ENCODE measurements at regions not wholly inside any gene's neighbourhood (a gene's known extent, or its start where the extent isn't known, plus 50 kb on each side); places are given as distances from the start of the nearest gene placed in this dataset.

DNA sequence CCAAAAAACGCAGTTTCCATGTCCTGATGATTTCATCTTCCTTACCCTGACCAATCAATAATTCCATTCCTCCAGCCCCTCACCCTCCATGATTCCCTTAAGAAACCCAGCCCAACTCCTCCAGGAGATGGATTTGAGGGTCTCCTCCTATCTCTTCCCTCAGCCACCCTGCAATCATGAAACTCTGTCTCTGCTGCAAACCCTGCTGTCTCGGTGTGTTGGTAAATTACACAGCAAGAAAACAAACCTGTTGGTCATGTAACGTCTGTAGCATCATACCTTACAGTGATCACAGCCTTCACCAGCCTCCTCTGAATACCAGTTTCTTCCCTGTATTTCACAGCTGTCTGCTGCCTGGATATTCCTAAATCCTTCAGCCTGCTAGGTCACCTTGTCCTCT is 300.7 kb upstream of the NEBL start:
- no peaks in the 10 kb centered on the region for H3K9me3 ChIP-seq (ENCODE audit: low read length)
- Mint-ChIP-seq H3K27me3 (peaks cover 1 to 3% of the 10 kb centered on the region in 2 donors), H3K4me1 (no peaks in the 10 kb centered on the region), H3K27ac (no peak overlapping the region), H3K36me3 (no peaks in the 10 kb centered on the region), H3K4me3 (peak overlapping the region in 1 of 7 donors; percentile 45), H3K9me3 (peaks cover 8 to 18% (median 17%) of the 10 kb centered on the region in 5 donors)
- no peaks in the 10 kb centered on the region for H3K4me1 ChIP-seq (ENCODE audit: insufficient read depth, low read length)
- CTCF ChIA-PET = no interaction called here
- no peaks in the 10 kb centered on the region for H3K36me3 ChIP-seq (ENCODE audit: insufficient read depth, low read length)
- no peak overlapping the region for H3K27ac ChIP-seq (ENCODE audit: low read depth, low read length)
- no peak for DNase-seq
- no peak overlapping the region for H3K4me3 ChIP-seq (ENCODE audit: low read length)
- POLR2A ChIA-PET = no interaction called here
- H3K27me3 ChIP-seq (ENCODE audit: insufficient read depth, low read length, poor library complexity, severe bottlenecking) = no peaks in the 10 kb centered on the region

DNA sequence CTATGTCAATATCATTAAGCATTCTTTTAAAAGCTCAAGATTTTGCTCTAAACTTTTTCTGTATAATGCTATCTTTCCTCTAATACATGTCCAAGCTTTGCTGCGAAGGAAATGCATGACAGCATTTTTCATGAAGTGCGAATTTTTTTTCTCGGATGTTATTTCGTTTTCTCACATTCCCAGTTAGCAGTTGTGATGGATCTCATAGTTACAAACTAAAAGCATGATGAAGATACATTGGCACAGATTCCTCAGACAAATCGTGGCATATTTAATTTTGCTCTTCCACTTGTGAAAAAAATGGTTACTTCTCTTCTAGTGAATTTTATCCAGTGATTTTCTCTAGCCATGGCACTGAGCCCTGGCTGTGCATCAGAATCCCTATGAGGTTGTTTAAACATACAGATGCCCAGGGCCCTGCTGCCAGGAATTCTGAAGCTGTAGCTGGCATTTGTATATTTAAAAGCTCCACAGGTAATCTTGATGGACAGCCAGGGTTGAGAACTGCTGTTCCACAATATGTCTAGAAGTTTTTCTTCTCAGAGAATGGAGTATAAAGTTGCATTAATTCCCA is 299.8 kb upstream of the NEBL start:
- Histone ChIP-seq H3K9me3 (ENCODE audit: low read length) (no peaks in the 10 kb centered on the region), H3K27me3 (ENCODE audit: insufficient read depth, low read length, poor library complexity, severe bottlenecking) (no peaks in the 10 kb centered on the region), H3K27ac (ENCODE audit: low read depth, low read length) (no peak overlapping the region), H3K4me3 (ENCODE audit: low read length) (no peak overlapping the region), H3K4me1 (ENCODE audit: insufficient read depth, low read length) (no peaks in the 10 kb centered on the region), H3K36me3 (ENCODE audit: insufficient read depth, low read length) (no peaks in the 10 kb centered on the region)
- H3K4me1 Mint-ChIP-seq = no peaks in the 10 kb centered on the region
- ChIA-PET CTCF (no interaction called here), POLR2A (no interaction called here)
- H3K27ac Mint-ChIP-seq = no peak overlapping the region
- DNase-seq = no peak
- peaks cover 1 to 3% of the 10 kb centered on the region in 2 donors for H3K27me3 Mint-ChIP-seq
- H3K36me3 Mint-ChIP-seq = no peaks in the 10 kb centered on the region
- peaks cover 8 to 18% (median 17%) of the 10 kb centered on the region in 5 donors for H3K9me3 Mint-ChIP-seq
- no peak overlapping the region for H3K4me3 Mint-ChIP-seq

DNA sequence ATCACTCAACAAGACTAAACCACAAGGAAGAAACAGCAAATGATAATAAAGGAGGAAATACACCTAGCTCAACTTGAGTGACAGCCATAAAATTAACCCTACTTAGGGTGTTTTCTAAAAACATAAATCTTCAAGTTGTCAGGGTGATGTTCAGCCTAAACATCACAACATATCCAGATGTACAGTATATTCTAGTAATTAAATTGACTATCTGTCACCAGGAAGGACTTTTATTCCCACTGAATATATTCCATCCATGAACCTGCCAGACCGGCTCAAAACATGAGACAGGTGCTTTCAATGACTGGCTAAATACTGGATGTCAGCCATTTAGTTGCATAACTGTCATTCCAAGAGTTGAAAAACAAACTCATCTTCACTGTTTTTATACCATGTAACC is 298.1 kb upstream of the NEBL start:
- no peak for DNase-seq
- POLR2A ChIA-PET = no interaction called here

DNA sequence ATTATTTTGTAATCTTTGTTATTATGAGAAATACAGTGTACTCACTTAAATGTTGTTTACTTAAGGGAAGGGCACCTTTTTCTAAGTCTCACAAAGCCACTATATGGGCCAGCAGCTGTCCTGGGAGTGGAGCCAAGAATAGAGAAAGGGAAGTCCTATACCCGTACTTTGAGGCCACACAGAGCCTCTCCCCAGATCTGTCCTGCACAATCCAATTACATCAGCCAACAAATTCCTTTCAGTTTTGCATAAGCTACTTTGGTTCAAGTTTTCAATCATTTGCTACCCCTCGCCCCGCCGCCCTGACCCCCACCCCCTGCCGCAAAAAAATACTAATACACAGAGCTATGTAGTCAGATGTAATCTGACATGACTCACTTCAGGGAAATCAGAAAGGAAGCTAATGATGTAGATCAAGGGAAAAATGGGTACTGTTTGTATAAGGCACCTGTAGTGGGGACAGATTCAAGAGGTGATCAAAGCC is 297.4 kb upstream of the NEBL start:
- ChIA-PET CTCF (no interaction called here), POLR2A (no interaction called here)
- Histone ChIP-seq H3K27ac (ENCODE audit: low read depth, low read length) (no peak overlapping the region), H3K27me3 (ENCODE audit: insufficient read depth, low read length, poor library complexity, severe bottlenecking) (no peaks in the 10 kb centered on the region), H3K4me3 (ENCODE audit: low read length) (no peak overlapping the region), H3K4me1 (ENCODE audit: insufficient read depth, low read length) (no peaks in the 10 kb centered on the region), H3K36me3 (ENCODE audit: insufficient read depth, low read length) (no peaks in the 10 kb centered on the region), H3K9me3 (ENCODE audit: low read length) (no peaks in the 10 kb centered on the region)
- H3K9me3 Mint-ChIP-seq = peaks cover 8 to 17% (median 14%) of the 10 kb centered on the region in 5 donors
- H3K27me3 Mint-ChIP-seq = peaks cover 1 to 4% of the 10 kb centered on the region in 2 donors
- H3K4me3 Mint-ChIP-seq = no peak overlapping the region
- peak overlapping the region in 1 of 8 donors; percentile 89 for H3K27ac Mint-ChIP-seq
- H3K4me1 Mint-ChIP-seq = no peaks in the 10 kb centered on the region
- no peaks in the 10 kb centered on the region for H3K36me3 Mint-ChIP-seq
- DNase-seq = no peak

More for the DNA sequence above, 298.1 kb upstream of the NEBL start:
- Mint-ChIP-seq H3K27me3 (peaks cover 1 to 4% of the 10 kb centered on the region in 2 donors), H3K9me3 (peaks cover 8 to 18% (median 14%) of the 10 kb centered on the region in 5 donors), H3K27ac (no peak overlapping the region), H3K4me1 (no peaks in the 10 kb centered on the region), H3K4me3 (no peak overlapping the region), H3K36me3 (no peaks in the 10 kb centered on the region)
- Histone ChIP-seq H3K9me3 (ENCODE audit: low read length) (no peaks in the 10 kb centered on the region), H3K4me3 (ENCODE audit: low read length) (no peak overlapping the region), H3K36me3 (ENCODE audit: insufficient read depth, low read length) (no peaks in the 10 kb centered on the region), H3K27ac (ENCODE audit: low read depth, low read length) (no peak overlapping the region), H3K27me3 (ENCODE audit: insufficient read depth, low read length, poor library complexity, severe bottlenecking) (no peaks in the 10 kb centered on the region), H3K4me1 (ENCODE audit: insufficient read depth, low read length) (no peaks in the 10 kb centered on the region)
- CTCF ChIA-PET = no interaction called here

DNA sequence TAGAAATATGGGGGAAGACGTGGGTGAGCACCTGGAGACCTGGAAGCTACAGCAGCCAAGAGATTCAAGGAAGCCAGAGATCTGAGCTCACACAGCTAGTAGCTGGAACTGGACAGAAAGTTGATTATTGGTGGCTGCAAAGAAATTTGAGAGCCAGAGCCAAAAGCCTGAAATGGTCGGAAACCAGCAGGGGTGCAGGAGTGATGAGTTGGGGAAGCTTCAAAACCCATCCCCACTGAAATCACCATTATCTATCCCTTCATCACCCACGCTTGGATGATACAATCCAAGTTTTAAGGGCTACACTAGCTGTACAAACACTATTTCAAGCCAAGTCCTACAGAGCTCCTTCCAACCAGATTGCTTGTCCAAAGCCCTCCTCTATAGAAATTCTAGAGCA is 296.1 kb upstream of the NEBL start:
- H3K9me3 Mint-ChIP-seq = peaks cover 8 to 12% (median 11%) of the 10 kb centered on the region in 5 donors
- POLR2A ChIA-PET = no interaction called here
- no peak overlapping the region for H3K4me3 Mint-ChIP-seq
- CTCF ChIA-PET = no interaction called here
- H3K27ac ChIP-seq (ENCODE audit: low read depth, low read length) = no peak overlapping the region
- H3K27me3 Mint-ChIP-seq = peaks cover 0 to 8% of the 10 kb centered on the region in 2 donors
- H3K9me3 ChIP-seq (ENCODE audit: low read length) = no peaks in the 10 kb centered on the region
- H3K36me3 ChIP-seq (ENCODE audit: insufficient read depth, low read length) = no peaks in the 10 kb centered on the region
- no peaks in the 10 kb centered on the region for H3K36me3 Mint-ChIP-seq
- no peaks in the 10 kb centered on the region for H3K4me1 ChIP-seq (ENCODE audit: insufficient read depth, low read length)
- no peaks in the 10 kb centered on the region for H3K4me1 Mint-ChIP-seq
- no peak overlapping the region for H3K27ac Mint-ChIP-seq
- no peaks in the 10 kb centered on the region for H3K27me3 ChIP-seq (ENCODE audit: insufficient read depth, low read length, poor library complexity, severe bottlenecking)
- no peak overlapping the region for H3K4me3 ChIP-seq (ENCODE audit: low read length)
- DNase-seq = no peak

DNA sequence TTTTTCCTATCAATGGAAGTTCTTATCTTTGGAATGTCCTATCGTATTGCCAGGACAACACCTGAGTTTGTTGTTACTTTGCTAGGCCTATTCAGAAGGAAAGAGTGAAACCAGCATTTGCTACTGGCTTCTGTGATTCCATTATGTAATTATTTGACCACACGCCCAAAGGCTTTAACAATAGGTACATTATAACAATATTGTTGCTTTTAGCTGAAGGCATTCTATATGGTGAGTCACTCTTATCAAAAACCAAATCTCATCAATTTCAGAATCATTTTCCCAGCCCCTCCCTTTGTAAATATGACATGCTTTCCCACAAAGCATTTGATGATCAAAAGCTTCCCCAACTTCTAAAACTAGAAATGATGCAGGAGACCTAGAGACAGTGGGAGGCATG is 294.4 kb upstream of the NEBL start:
- H3K4me3 ChIP-seq (ENCODE audit: low read length) = no peak overlapping the region
- ChIA-PET CTCF (no interaction called here), POLR2A (no interaction called here)
- H3K27ac ChIP-seq (ENCODE audit: low read depth, low read length) = no peak overlapping the region
- H3K4me1 ChIP-seq (ENCODE audit: insufficient read depth, low read length) = no peaks in the 10 kb centered on the region
- no peaks in the 10 kb centered on the region for H3K4me1 Mint-ChIP-seq
- peaks cover 0 to 8% of the 10 kb centered on the region in 2 donors for H3K27me3 Mint-ChIP-seq
- H3K27ac Mint-ChIP-seq = no peak overlapping the region
- H3K9me3 ChIP-seq (ENCODE audit: low read length) = no peaks in the 10 kb centered on the region
- H3K27me3 ChIP-seq (ENCODE audit: insufficient read depth, low read length, poor library complexity, severe bottlenecking) = no peaks in the 10 kb centered on the region
- peaks cover 0 to 5% (median under 1%) of the 10 kb centered on the region in 5 donors for H3K9me3 Mint-ChIP-seq
- H3K4me3 Mint-ChIP-seq = no peak overlapping the region
- no peaks in the 10 kb centered on the region for H3K36me3 ChIP-seq (ENCODE audit: insufficient read depth, low read length)
- H3K36me3 Mint-ChIP-seq = no peaks in the 10 kb centered on the region
- DNase-seq = no peak

DNA sequence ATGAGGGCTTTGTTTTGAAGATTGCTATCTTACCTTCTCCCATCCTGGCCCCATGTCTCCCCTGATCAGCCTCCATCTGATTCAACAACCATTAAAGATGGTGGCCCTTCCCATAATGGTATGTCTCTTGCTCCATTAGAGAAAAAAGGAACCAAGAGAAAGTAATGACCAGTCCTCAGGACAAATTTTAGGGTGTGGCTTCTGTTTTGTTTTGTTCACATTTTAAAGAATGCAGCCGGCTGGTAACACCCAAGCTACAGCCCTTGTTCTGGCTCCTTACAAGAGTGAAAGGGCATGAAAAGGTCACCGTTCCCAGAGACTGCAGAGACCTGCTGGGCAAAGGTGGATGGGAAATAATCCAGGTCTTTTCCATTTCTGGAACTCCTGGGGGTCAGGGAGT is 287.9 kb upstream of the NEBL start:
- Histone ChIP-seq H3K27ac (ENCODE audit: low read depth, low read length) (no peak overlapping the region), H3K4me1 (ENCODE audit: insufficient read depth, low read length) (no peaks in the 10 kb centered on the region), H3K4me3 (ENCODE audit: low read length) (no peak overlapping the region), H3K27me3 (ENCODE audit: insufficient read depth, low read length, poor library complexity, severe bottlenecking) (no peaks in the 10 kb centered on the region), H3K36me3 (ENCODE audit: insufficient read depth, low read length) (no peaks in the 10 kb centered on the region), H3K9me3 (ENCODE audit: low read length) (no peaks in the 10 kb centered on the region)
- Mint-ChIP-seq H3K4me1 (no peaks in the 10 kb centered on the region), H3K27ac (no peak overlapping the region), H3K9me3 (peaks cover 0 to 6% (median 4%) of the 10 kb centered on the region in 5 donors), H3K36me3 (no peaks in the 10 kb centered on the region), H3K27me3 (peaks cover 3 to 4% of the 10 kb centered on the region in 2 donors), H3K4me3 (no peak overlapping the region)
- no peak for DNase-seq
- ChIA-PET CTCF (no interaction called here), POLR2A (no interaction called here)

DNA sequence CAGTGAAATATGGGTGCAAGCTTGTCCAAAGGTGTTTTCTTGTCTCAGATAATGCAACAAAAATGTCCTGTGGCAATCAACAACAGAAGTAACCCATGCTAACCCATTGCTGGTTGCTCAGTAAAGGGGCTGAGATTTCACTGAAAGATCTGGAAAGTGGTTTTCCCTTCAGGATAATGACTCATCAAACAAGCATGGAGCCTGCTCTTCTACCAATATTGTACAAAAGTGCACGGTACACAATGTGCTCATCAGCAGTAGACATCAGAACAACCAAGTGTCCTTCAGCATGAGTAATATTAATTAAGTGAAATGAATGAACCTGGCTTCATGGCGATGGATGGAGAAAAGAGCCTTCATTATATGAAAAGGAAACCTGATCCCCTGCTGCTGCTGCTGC is 287.1 kb upstream of the NEBL start:
- no peak overlapping the region for H3K4me3 Mint-ChIP-seq
- H3K9me3 Mint-ChIP-seq = peaks cover 2 to 7% (median 5%) of the 10 kb centered on the region in 5 donors
- H3K4me1 Mint-ChIP-seq = no peaks in the 10 kb centered on the region
- ChIA-PET POLR2A (no interaction called here), CTCF (no interaction called here)
- H3K36me3 ChIP-seq (ENCODE audit: insufficient read depth, low read length) = no peaks in the 10 kb centered on the region
- H3K36me3 Mint-ChIP-seq = no peaks in the 10 kb centered on the region
- H3K4me3 ChIP-seq (ENCODE audit: low read length) = no peak overlapping the region
- peaks cover 3 to 4% of the 10 kb centered on the region in 2 donors for H3K27me3 Mint-ChIP-seq
- H3K27ac ChIP-seq (ENCODE audit: low read depth, low read length) = no peak overlapping the region
- no peak overlapping the region for H3K27ac Mint-ChIP-seq
- no peak for DNase-seq
- no peaks in the 10 kb centered on the region for H3K9me3 ChIP-seq (ENCODE audit: low read length)
- H3K4me1 ChIP-seq (ENCODE audit: insufficient read depth, low read length) = no peaks in the 10 kb centered on the region
- no peaks in the 10 kb centered on the region for H3K27me3 ChIP-seq (ENCODE audit: insufficient read depth, low read length, poor library complexity, severe bottlenecking)

DNA sequence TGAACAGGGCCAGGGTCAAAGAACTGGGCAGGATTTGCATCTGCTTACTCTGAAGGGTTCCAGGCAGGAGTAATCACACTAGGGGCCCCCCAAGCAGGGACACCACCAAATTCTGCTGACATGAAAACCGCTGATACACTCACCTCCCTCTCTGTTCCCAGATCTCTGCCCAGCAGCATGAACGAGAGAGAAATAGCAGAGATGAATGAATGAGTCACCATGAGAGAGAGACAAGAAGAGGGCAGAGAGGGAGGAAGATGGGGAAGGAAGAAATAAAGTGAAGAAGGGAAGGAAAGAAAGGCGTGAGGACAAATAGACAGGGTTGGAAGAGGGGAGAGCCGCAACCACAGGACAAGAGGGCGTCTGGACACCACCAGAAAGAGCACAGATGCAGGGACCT is 285.9 kb upstream of the NEBL start:
- CTCF ChIA-PET = no interaction called here
- no peak overlapping the region for H3K4me3 Mint-ChIP-seq

More for the DNA sequence above, 285.9 kb upstream of the NEBL start:
- Mint-ChIP-seq H3K27me3 (peaks cover 0 to 3% of the 10 kb centered on the region in 2 donors), H3K27ac (no peak overlapping the region), H3K9me3 (peaks cover 0 to 8% (median 5%) of the 10 kb centered on the region in 5 donors), H3K4me1 (no peaks in the 10 kb centered on the region), H3K36me3 (no peaks in the 10 kb centered on the region)
- POLR2A ChIA-PET = no interaction called here
- Histone ChIP-seq H3K27me3 (ENCODE audit: insufficient read depth, low read length, poor library complexity, severe bottlenecking) (no peaks in the 10 kb centered on the region), H3K27ac (ENCODE audit: low read depth, low read length) (no peak overlapping the region), H3K4me3 (ENCODE audit: low read length) (no peak overlapping the region), H3K9me3 (ENCODE audit: low read length) (no peaks in the 10 kb centered on the region), H3K36me3 (ENCODE audit: insufficient read depth, low read length) (no peaks in the 10 kb centered on the region), H3K4me1 (ENCODE audit: insufficient read depth, low read length) (no peaks in the 10 kb centered on the region)
- no peak for DNase-seq

All from CD8-positive, alpha-beta memory T cell (primary cell).